ENCODE measurements at regions not wholly inside any gene's neighbourhood (a gene's known extent, or its start where the extent isn't known, plus 50 kb on each side); places are given as distances from the start of the nearest gene placed in this dataset.

DNA sequence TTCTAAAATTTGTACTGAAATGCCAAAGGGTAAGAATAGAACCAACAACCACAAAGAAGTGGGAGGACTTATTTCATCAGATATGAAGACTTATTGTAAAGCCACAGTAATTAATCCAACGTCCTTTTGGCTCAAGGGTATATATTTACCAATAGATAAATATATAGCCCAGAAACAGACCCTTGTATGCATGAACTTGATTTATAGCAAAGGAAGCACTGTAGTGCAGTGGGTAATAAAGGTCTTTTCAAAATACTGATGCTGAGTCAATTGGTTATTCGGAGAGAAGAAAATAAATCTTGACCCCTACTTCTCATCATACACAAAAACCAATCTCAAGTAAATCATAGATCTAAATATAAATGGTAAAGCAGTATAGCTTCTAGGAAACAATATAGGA, 200.5 kb upstream of the ST6GAL2 start:
- no peaks in the 10 kb centered on the region for H3K27me3 ChIP-seq
- H3K9me3 ChIP-seq, result no peaks in the 10 kb centered on the region
- H3K27ac ChIP-seq, result no peak overlapping the region
- no peaks in the 10 kb centered on the region for H3K36me3 ChIP-seq
- intact Hi-C loops (cut with DNase I), result no loop called here
- no peak overlapping the region for H3K4me3 ChIP-seq
- no peaks in the 10 kb centered on the region for H3K4me1 ChIP-seq
- TF ChIP-seq, protein P1, sequence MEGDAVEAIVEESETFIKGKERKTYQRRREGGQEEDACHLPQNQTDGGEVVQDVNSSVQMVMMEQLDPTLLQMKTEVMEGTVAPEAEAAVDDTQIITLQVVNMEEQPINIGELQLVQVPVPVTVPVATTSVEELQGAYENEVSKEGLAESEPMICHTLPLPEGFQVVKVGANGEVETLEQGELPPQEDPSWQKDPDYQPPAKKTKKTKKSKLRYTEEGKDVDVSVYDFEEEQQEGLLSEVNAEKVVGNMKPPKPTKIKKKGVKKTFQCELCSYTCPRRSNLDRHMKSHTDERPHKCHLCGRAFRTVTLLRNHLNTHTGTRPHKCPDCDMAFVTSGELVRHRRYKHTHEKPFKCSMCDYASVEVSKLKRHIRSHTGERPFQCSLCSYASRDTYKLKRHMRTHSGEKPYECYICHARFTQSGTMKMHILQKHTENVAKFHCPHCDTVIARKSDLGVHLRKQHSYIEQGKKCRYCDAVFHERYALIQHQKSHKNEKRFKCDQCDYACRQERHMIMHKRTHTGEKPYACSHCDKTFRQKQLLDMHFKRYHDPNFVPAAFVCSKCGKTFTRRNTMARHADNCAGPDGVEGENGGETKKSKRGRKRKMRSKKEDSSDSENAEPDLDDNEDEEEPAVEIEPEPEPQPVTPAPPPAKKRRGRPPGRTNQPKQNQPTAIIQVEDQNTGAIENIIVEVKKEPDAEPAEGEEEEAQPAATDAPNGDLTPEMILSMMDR (IDR thresholded peaks at IDR 0.05), result no peak
- no peak for DNase-seq (ENCODE audit: low spot score in 2 of 2)

GRCh38 chr2:107088156-107088555, 202.2 kb upstream of the ST6GAL2 start:
- no peak overlapping the region for H3K4me3 ChIP-seq
- TF ChIP-seq, protein P1 (IDR thresholded peaks at IDR 0.05), result no peak
- intact Hi-C loops (cut with DNase I), result no loop called here
- DNase-seq (ENCODE audit: low spot score in 2 of 2), result no peak
- H3K36me3 ChIP-seq, result no peaks in the 10 kb centered on the region
- no peaks in the 10 kb centered on the region for H3K9me3 ChIP-seq
- H3K4me1 ChIP-seq, result no peaks in the 10 kb centered on the region
- H3K27me3 ChIP-seq, result no peaks in the 10 kb centered on the region
- no peak overlapping the region for H3K27ac ChIP-seq

DNA sequence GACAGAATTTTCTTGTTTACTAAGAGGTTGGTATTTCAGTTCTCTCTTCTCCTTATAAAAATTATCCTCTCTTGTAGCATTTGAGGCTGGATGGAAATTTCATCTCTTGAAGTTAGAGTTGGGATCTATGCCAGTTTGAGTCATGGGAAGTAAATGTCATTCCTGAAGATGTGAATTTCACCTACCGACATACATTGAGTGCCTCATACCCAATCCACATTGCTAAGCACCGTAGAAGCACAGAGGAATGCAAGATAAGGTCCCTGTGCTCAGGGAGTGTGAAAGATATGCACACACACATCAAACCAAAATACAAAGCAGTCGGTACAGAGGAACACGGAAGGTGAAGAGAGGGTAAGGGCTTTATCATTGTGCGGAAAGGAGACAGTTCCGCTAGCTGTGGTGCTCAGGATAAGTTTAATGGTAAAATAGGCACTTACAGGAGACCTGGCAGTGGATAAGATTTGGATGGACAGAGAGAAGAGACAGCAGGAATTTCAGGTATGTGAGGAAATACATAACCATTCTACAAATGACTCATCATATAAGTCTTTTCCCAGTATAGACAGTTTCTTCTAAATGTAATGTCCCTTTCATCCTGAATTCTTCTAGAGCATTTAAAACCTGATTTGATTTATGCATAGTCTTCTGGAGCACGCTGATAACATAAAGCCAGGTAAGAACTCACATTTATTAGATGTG, 205.3 kb upstream of the ST6GAL2 start:
- Histone ChIP-seq H3K4me3 (no peak overlapping the region), H3K9me3 (no peaks in the 10 kb centered on the region), H3K36me3 (no peaks in the 10 kb centered on the region), H3K4me1 (peaks cover 0 to 4% of the 10 kb centered on the region in 2 donors), H3K27ac (no peak overlapping the region), H3K27me3 (no peaks in the 10 kb centered on the region)
- TF ChIP-seq, protein P1 (IDR thresholded peaks at IDR 0.05), result no peak
- DNase-seq (ENCODE audit: low spot score in 2 of 2), result no peak
- intact Hi-C loops (cut with DNase I), result no loop called here

DNA sequence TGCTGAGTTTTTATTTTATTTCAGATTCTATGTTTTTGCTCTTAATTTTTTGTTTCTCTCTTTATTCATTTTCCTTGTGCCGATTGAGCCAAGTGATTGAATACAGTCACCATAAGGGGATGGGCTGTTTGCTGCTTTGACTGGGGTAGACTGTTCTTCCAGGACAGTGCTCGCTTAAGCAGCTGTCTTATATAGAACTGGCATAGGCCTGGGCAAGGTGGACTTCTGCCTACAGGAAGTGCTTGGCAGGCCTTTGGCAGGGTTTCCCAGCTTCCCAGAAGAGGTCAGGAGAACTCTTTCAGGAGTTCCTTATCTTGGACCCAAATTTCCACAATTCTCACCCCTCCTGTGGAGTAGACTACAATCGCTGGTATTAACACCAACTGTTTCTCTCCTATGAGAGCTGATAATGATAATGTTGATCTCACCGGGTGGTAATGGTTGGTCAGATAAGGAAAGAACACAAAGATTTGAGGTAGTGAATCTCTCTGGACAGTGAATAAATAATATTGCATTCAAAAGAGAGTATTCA, 207.5 kb upstream of the ST6GAL2 start:
- intact Hi-C loops (cut with DNase I), result no loop called here

DNA sequence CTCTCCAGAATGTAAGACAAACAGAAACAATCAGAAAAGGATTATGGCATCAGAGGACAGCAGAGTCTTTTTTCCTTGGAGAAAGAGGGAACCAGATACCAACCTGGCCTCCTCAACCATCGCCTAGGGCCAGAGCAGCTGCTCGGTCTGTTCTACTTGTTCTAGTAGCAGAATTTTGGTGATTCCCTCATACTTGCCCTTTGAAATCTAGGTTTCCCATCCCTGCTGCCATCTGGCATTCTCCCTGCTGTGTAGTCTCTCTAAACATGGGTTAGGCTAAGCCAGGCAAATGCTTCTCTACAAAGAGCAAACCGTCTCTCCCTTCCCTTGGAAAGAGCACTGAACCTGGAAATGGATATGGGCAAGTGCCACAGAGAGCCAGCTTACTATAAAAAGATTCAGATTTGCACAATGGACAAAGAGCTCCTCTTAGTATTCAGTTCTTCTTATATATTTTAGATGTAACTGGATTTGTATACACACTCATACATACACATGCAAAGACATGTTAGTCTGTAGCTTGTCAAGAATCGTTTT, 208.6 kb upstream of the ST6GAL2 start:
- intact Hi-C loops (cut with DNase I), result no loop called here
- H3K4me1 ChIP-seq, result peaks cover 0 to 7% of the 10 kb centered on the region in 2 donors
- TF ChIP-seq, protein P1 (IDR thresholded peaks at IDR 0.05), result no peak
- H3K27ac ChIP-seq, result no peak overlapping the region
- no peaks in the 10 kb centered on the region for H3K36me3 ChIP-seq
- no peaks in the 10 kb centered on the region for H3K9me3 ChIP-seq
- H3K27me3 ChIP-seq, result no peaks in the 10 kb centered on the region
- no peak overlapping the region for H3K4me3 ChIP-seq
- no peak for DNase-seq (ENCODE audit: low spot score in 2 of 2)

More for the DNA sequence above, 207.5 kb upstream of the ST6GAL2 start:
- Histone ChIP-seq H3K27me3 (no peaks in the 10 kb centered on the region), H3K27ac (no peak overlapping the region), H3K36me3 (no peaks in the 10 kb centered on the region), H3K4me3 (no peak overlapping the region), H3K9me3 (no peaks in the 10 kb centered on the region), H3K4me1 (peaks cover 0 to 7% of the 10 kb centered on the region in 2 donors)
- TF ChIP-seq, protein P1 (IDR thresholded peaks at IDR 0.05), result no peak
- DNase-seq (ENCODE audit: low spot score in 2 of 2), result no peak
